IMR-90 (cell line): ENCODE measurements at regions not wholly inside any gene's neighbourhood (a gene's known extent, or its start where the extent isn't known, plus 50 kb on each side); places are given as distances from the start of the nearest gene placed in this dataset.

Source experiments
- ATAC-seq: fragments of 200-7000 bp; cut with Tn5 transposase; 2 replicates; pipeline ENCODE4 v1.9.1; 2020; ENCODE audit warnings: low read depth, mild to moderate bottlenecking, moderate library complexity
- BruUV-seq: library from RNA; stranded (reverse); fragments of 400-500 nt; replicated peaks from 2 replicates; lab custom pipeline; 2021; lab: Mats Ljungman, UMichigan
- CTCF ChIA-PET: fragments of 300-600 bp; formaldehyde crosslinking; extraction: SDS; loops from one replicate; lab custom pipeline; 2021; ENCODE audit warnings: antibody characterized with exemption; lab: Yijun Ruan, JAX
- POLR2A ChIA-PET: fragments of 300-600 bp; sonication (Branson Sonifier 250); formaldehyde crosslinking; loops from one replicate; lab custom pipeline; 2022; ENCODE audit warnings: antibody characterized with exemption; ENCODE audit not compliant: unreplicated experiment; lab: Charles Lee
- DNase-seq: peaks from one replicate; pipeline ENCODE4 v3.0.0; 2013
- H2AFZ ChIP-seq: replicated peaks from 2 replicates; pipeline ENCODE3; 2013; ENCODE audit warnings: low read length, mild to moderate bottlenecking; ENCODE audit not compliant: poor library complexity
- H2AK5ac ChIP-seq: 2 replicates; pipeline ENCODE4 v1.6.1; 2013; ENCODE audit warnings: low read depth, low read length, inconsistent platforms
- H2AK9ac ChIP-seq: replicated peaks from 2 replicates; pipeline ENCODE3; 2013; ENCODE audit warnings: mild to moderate bottlenecking, low read depth, low read length, moderate library complexity; ENCODE audit not compliant: poor library complexity
- H2BK120ac ChIP-seq: 2 replicates; pipeline ENCODE4 v1.6.1; 2013; ENCODE audit warnings: low read depth, low read length, inconsistent platforms
- H2BK15ac ChIP-seq: 3 replicates; pipeline ENCODE4 v1.6.1; 2013; ENCODE audit warnings: low read depth, low read length, inconsistent platforms
- H2BK20ac ChIP-seq: 2 replicates; pipeline ENCODE4 v1.6.1; 2013; ENCODE audit warnings: low read depth, mild to moderate bottlenecking, inconsistent platforms, low read length, moderate library complexity
- H2BK5ac ChIP-seq: 2 replicates; pipeline ENCODE4 v1.6.1; 2013; ENCODE audit warnings: mild to moderate bottlenecking, low read depth, low read length, inconsistent platforms; ENCODE audit not compliant: poor library complexity, severe bottlenecking
- H3K14ac ChIP-seq: replicated peaks from 2 replicates; pipeline ENCODE4 v1.6.1; 2013; ENCODE audit warnings: low read depth, low read length, inconsistent platforms
- H3K18ac ChIP-seq: 2 replicates; pipeline ENCODE4 v1.6.1; 2013; ENCODE audit warnings: low read depth, low read length, control low read depth
- H3K23ac ChIP-seq: 2 replicates; pipeline ENCODE4 v1.6.1; 2013; ENCODE audit warnings: low read depth, low read length, inconsistent platforms
- H3K27ac ChIP-seq: 2 replicates; pipeline ENCODE4 v1.5.1; 2013; ENCODE audit warnings: mild to moderate bottlenecking, control low read depth, low read length; ENCODE audit not compliant: insufficient read depth
- H3K27me3 ChIP-seq: 2 replicates; pipeline ENCODE4 v1.6.1; 2013; ENCODE audit warnings: low read length; ENCODE audit not compliant: control insufficient read depth, insufficient read depth
- H3K36me3 ChIP-seq: 2 replicates; pipeline ENCODE4 v1.6.1; 2013; ENCODE audit warnings: low read length, mixed read lengths; ENCODE audit not compliant: control insufficient read depth, insufficient read depth
- H3K4ac ChIP-seq: 2 replicates; pipeline ENCODE4 v1.6.1; 2013; ENCODE audit warnings: low read depth, low read length, inconsistent platforms
- H3K4me1 ChIP-seq: 2 replicates; pipeline ENCODE4 v1.6.1; 2013; ENCODE audit warnings: low read length, mixed read lengths; ENCODE audit not compliant: control insufficient read depth, insufficient read depth
- H3K4me2 ChIP-seq: 2 replicates; pipeline ENCODE4 v1.6.1; 2013; ENCODE audit warnings: low read depth, mild to moderate bottlenecking, control low read depth, low read length, moderate library complexity
- H3K4me3 ChIP-seq: 2 replicates; pipeline ENCODE4 v1.5.1; 2013; ENCODE audit warnings: low read depth, mild to moderate bottlenecking, control low read depth, low read length, moderate library complexity; ENCODE audit not compliant: insufficient read depth
- H3K56ac ChIP-seq: 2 replicates; pipeline ENCODE4 v1.6.1; 2013; ENCODE audit warnings: low read length, inconsistent platforms; ENCODE audit not compliant: insufficient read depth; ENCODE audit errors: extremely low read depth
- H3K79me1 ChIP-seq, 2 experiments: 2 replicates each; pipeline ENCODE4 v1.6.1; 2013; ENCODE audit warnings: low read length in 2 of 2, inconsistent platforms in 1 of 2, low read depth in 1 of 2
- H3K9ac ChIP-seq: 2 replicates; pipeline ENCODE4 v1.6.1; 2013; ENCODE audit warnings: low read depth, low read length, control low read depth
- H3K9me1 ChIP-seq: 2 replicates; pipeline ENCODE4 v1.6.1; 2013; ENCODE audit warnings: low read length, inconsistent platforms; ENCODE audit not compliant: insufficient read depth
- H3K9me3 ChIP-seq: 2 replicates; pipeline ENCODE4 v1.6.1; 2013; ENCODE audit warnings: low read length; ENCODE audit not compliant: control insufficient read depth, insufficient read depth
- H4K20me1 ChIP-seq: 2 replicates; pipeline ENCODE4 v1.6.1; 2013; ENCODE audit warnings: low read length, inconsistent platforms; ENCODE audit not compliant: insufficient read depth
- H4K5ac ChIP-seq: 2 replicates; pipeline ENCODE4 v1.6.1; 2013; ENCODE audit warnings: mild to moderate bottlenecking, low read depth, low read length, control low read depth
- H4K8ac ChIP-seq, 2 experiments: 2 replicates each; pipeline ENCODE4 v1.6.1; 2013; ENCODE audit warnings: low read depth in 2 of 2, low read length in 2 of 2, control low read depth in 1 of 2, inconsistent platforms in 1 of 2
- H4K91ac ChIP-seq: 2 replicates; pipeline ENCODE4 v1.6.1; 2013; ENCODE audit warnings: low read depth, low read length, inconsistent platforms; ENCODE audit not compliant: insufficient read depth
- BHLHE40 ChIP-seq: fragments of 150-350 bp; IDR thresholded peaks from 2 replicates; pipeline ENCODE4 v1.6.1; 2016; ENCODE audit warnings: mild to moderate bottlenecking, low read depth, low read length
- CHD1 ChIP-seq: IDR thresholded peaks from 2 replicates; pipeline ENCODE4 v1.6.1; 2012; ENCODE audit warnings: low read depth, low read length, improper control_type of control experiment
- CTCF ChIP-seq: conservative IDR thresholded peaks from 2 replicates; pipeline ENCODE4 v1.5.1; 2012; ENCODE audit warnings: mild to moderate bottlenecking, low read depth, low read length, improper control_type of control experiment
- MAZ ChIP-seq: IDR thresholded peaks from 2 replicates; pipeline ENCODE4 v1.6.1; 2012; ENCODE audit warnings: low read depth, mild to moderate bottlenecking, low read length, improper control_type of control experiment, moderate library complexity, borderline replicate concordance
- NFE2L2 ChIP-seq: fragments of 150-350 bp; IDR thresholded peaks from 2 replicates; pipeline ENCODE4 v1.6.1; 2016; ENCODE audit warnings: low read depth, mild to moderate bottlenecking, low read length
- RAD21 ChIP-seq: IDR thresholded peaks from 2 replicates; pipeline ENCODE4 v1.6.1; 2012; ENCODE audit warnings: low read length, improper control_type of control experiment
- RFX5 ChIP-seq: IDR thresholded peaks from 2 replicates; pipeline ENCODE4 v1.8.0; 2012; ENCODE audit warnings: low read depth, mild to moderate bottlenecking, low read length, moderate library complexity
- WGBS, 2 experiments: methylation state at CpG; one replicate each; pipeline versions ENCODE4 v1.1.5 to v1.1.7; 2013; ENCODE audit warnings: missing lambda C conversion rate in 2 of 2; ENCODE audit not compliant: insufficient read length in 1 of 2; ENCODE audit errors: extremely low coverage in 2 of 2; 5-methylcytosine and 5-hydroxymethylcytosine counted together
- dilution Hi-C: fragments of 300-500 bp; cut with HindIII; formaldehyde crosslinking; loops from one replicate; pipeline ENCODE4 v1.14.3; 2018; ENCODE audit warnings: low sequenced_read_pairs; ENCODE audit not compliant: unreplicated experiment
- in situ Hi-C: fragments of 300-500 bp; cut with MboI; formaldehyde crosslinking; loops from 3 replicates; pipeline ENCODE4 v1.14.3; 2019; ENCODE audit warnings: low sequenced_read_pairs, inconsistent platforms, mixed read lengths
- intact Hi-C: fragments of 100-400 bp; cut with micrococcal nuclease; formaldehyde crosslinking; loops from 2 replicates; pipeline ENCODE4 v1.10.0; 2022
- TF ChIP-seq, protein P1 (sequence below): fragments of 150-350 bp; IDR thresholded peaks from 2 replicates; pipeline ENCODE4 v1.6.1; 2017; ENCODE audit warnings: mild to moderate bottlenecking, antibody characterized with exemption, low read length, low read depth
- TF ChIP-seq, protein P2 (sequence below): fragments of 150-350 bp; IDR thresholded peaks from 2 replicates; pipeline ENCODE4 v1.6.1; 2016; ENCODE audit warnings: low read depth, mild to moderate bottlenecking, low read length, moderate library complexity, borderline replicate concordance

DNA sequence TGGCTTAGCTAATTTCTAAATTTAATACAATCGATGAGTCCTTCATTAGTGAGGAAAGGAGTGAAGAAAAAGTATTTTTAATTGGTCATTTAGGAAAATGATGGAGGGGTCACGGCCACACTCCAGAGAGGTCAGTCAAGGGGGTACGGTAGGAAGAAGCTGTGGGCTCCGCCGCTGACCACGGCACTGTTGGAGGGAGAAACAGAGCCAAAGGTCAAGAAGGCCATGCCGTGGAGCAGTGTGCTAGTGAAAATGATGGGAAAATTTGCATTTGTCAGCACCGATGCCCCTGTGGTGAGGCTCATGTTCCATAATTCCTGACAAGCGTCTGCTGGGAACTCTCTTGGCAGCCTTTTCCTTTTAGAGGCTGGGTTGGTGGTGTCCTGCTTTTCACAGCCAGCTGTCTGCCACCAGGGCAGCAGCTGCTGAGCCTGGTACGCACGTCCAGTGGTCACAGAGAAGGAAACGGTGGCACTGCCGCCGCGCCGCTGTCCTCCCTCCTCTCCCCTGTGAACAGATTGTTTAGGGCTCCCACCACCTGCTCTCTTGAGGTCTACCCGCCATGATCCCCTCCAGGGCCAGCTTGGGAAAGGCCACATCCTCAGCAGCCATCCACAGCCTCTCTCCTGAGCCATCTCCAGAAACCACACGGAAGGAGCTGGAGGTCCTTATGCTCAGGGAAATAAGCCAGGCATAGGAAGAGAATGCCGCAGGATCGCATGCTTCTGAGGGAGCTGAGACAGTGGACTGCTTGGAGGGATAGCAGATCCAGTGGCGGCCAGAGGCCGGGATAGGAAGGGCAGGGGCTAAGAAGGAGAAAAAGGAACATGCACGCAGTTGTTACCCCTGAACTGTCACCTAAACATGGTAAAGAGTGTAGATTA lies 263.7 kb upstream of the PPP2R2D start (continued):
- TF ChIP-seq RAD21, result no peak

GRCh38 chr10:131638049-131638879 lies 262.5 kb upstream of the PPP2R2D start:
- Histone ChIP-seq H3K14ac (no peak overlapping the region), H3K4me3 (no peak overlapping the region), H2AK9ac (no peak overlapping the region), H4K91ac (no peak overlapping the region), H2AK5ac (no peak overlapping the region), H4K5ac (no peak overlapping the region), H2AFZ (no peak overlapping the region), H3K4ac (no peak overlapping the region), H3K9ac (no peak overlapping the region), H3K27me3 (no peaks in the 10 kb centered on the region), H4K8ac (no peak overlapping the region), H3K4me2 (no peak overlapping the region), H3K23ac (no peak overlapping the region), H2BK5ac (no peak overlapping the region), H3K9me3 (peaks cover 44% of the 10 kb centered on the region), H3K18ac (no peak overlapping the region), H2BK15ac (no peak overlapping the region), H3K27ac (no peak overlapping the region), H3K56ac (no peak overlapping the region), H2BK20ac (no peak overlapping the region), H4K20me1 (no peaks in the 10 kb centered on the region), H3K9me1 (no peaks in the 10 kb centered on the region), H3K36me3 (no peaks in the 10 kb centered on the region), H2BK120ac (no peak overlapping the region), H3K4me1 (no peaks in the 10 kb centered on the region), H3K79me1 (no peaks in the 10 kb centered on the region)
- TF ChIP-seq, protein P1, sequence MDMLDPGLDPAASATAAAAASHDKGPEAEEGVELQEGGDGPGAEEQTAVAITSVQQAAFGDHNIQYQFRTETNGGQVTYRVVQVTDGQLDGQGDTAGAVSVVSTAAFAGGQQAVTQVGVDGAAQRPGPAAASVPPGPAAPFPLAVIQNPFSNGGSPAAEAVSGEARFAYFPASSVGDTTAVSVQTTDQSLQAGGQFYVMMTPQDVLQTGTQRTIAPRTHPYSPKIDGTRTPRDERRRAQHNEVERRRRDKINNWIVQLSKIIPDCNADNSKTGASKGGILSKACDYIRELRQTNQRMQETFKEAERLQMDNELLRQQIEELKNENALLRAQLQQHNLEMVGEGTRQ, result no peak
- TF ChIP-seq BHLHE40 (no peak), RFX5 (no peak), NFE2L2 (no peak), CHD1 (no peak), MAZ (no peak), CTCF (no peak)
- TF ChIP-seq, protein P2, sequence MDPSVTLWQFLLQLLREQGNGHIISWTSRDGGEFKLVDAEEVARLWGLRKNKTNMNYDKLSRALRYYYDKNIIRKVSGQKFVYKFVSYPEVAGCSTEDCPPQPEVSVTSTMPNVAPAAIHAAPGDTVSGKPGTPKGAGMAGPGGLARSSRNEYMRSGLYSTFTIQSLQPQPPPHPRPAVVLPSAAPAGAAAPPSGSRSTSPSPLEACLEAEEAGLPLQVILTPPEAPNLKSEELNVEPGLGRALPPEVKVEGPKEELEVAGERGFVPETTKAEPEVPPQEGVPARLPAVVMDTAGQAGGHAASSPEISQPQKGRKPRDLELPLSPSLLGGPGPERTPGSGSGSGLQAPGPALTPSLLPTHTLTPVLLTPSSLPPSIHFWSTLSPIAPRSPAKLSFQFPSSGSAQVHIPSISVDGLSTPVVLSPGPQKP, result no peak
- POLR2A ChIA-PET, result no interaction called here
- BruUV-seq, result no TSS peak
- CTCF ChIA-PET, result no interaction called here
- intact Hi-C loops, result no loop called here
- dilution Hi-C loops, result no loop called here
- ATAC-seq (no peak), DNase-seq (no peak)
- no CpG with 5 or more reads among the region's 14 CpGs for WGBS, 2 experiments
- in situ Hi-C loops, result no loop called here
